ENCODE measurements at regions not wholly inside any gene's neighbourhood (a gene's known extent, or its start where the extent isn't known, plus 50 kb on each side); places are given as distances from the start of the nearest gene placed in this dataset.

DNA sequence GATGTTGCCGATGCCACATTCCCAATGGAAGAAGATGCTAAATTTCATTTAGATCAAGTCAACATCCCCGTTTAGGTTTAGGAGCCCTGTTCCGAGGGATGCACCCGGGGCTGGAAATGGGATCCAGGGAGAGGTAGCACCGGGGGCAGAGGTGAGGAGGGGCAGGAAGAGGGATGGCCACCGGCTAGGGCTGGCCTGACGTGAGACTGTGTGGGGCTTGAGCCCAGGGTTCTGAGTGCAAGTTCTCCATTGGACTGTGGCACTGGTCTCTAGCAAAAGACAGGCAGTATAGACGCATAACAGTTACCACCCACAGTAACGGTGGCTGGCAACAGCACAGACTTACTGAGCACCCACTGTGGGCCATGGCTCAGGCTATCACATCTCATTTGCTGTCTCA, 209.0 kb upstream of the MVB12B start:
- dilution Hi-C loops (cut with MboI; ENCODE audit: extremely low pct_ligation_motif_present, low sequenced_read_pairs), result no loop called here
- intact Hi-C loops (cut with micrococcal nuclease), result no loop called here
- no peak for DNase-seq (ENCODE audit: low read depth, low spot score)
- no TSS peak for BruUV-seq (replicated peaks)
- TF ChIP-seq EZH2 (IDR thresholded peaks at IDR 0.05; ENCODE audit: borderline replicate concordance, low read depth, low read length, severe bottlenecking) (no peak), MYC (IDR thresholded peaks at IDR 0.05; ENCODE audit: low read depth, low read length) (no peak), POLR2AphosphoS5 (IDR thresholded peaks at IDR 0.05; ENCODE audit: insufficient read depth, low read depth, low read length) (no peak), JUN (IDR thresholded peaks at IDR 0.05; ENCODE audit: borderline replicate concordance, insufficient read depth, insufficient read length, low read depth) (no peak), POLR2A (IDR thresholded peaks at IDR 0.05; ENCODE audit: low read depth, low read length) (no peak), FOS (IDR thresholded peaks at IDR 0.05; ENCODE audit: borderline replicate concordance, insufficient read depth, low read length) (no peak), GATA2 (IDR thresholded peaks at IDR 0.05; ENCODE audit: insufficient read depth, insufficient read length, low read depth, low read length) (no peak)
- TF ChIP-seq, protein P1, sequence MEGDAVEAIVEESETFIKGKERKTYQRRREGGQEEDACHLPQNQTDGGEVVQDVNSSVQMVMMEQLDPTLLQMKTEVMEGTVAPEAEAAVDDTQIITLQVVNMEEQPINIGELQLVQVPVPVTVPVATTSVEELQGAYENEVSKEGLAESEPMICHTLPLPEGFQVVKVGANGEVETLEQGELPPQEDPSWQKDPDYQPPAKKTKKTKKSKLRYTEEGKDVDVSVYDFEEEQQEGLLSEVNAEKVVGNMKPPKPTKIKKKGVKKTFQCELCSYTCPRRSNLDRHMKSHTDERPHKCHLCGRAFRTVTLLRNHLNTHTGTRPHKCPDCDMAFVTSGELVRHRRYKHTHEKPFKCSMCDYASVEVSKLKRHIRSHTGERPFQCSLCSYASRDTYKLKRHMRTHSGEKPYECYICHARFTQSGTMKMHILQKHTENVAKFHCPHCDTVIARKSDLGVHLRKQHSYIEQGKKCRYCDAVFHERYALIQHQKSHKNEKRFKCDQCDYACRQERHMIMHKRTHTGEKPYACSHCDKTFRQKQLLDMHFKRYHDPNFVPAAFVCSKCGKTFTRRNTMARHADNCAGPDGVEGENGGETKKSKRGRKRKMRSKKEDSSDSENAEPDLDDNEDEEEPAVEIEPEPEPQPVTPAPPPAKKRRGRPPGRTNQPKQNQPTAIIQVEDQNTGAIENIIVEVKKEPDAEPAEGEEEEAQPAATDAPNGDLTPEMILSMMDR (IDR thresholded peaks at IDR 0.05; ENCODE audit: extremely low read depth in 1 of 2, insufficient read depth in 1 of 2, low read depth in 1 of 2, low read length in 2 of 2), result no peak
- TF ChIP-seq, protein P2, sequence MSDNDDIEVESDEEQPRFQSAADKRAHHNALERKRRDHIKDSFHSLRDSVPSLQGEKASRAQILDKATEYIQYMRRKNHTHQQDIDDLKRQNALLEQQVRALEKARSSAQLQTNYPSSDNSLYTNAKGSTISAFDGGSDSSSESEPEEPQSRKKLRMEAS (IDR thresholded peaks at IDR 0.05; ENCODE audit: insufficient read depth, insufficient read length), result no peak
- Histone ChIP-seq H3K9ac (replicated peaks; ENCODE audit: extremely low read depth, insufficient read depth, low read length) (no peak overlapping the region), H3K4me2 (ENCODE audit: insufficient read depth, low read length) (no peak overlapping the region), H3K9me3 (replicated peaks; ENCODE audit: control insufficient read depth, insufficient read depth, low read length) (no peaks in the 10 kb centered on the region), H3K9me1 (replicated peaks; ENCODE audit: control insufficient read depth, extremely low read depth, insufficient read depth, low read length) (no peaks in the 10 kb centered on the region), H3K27me3 (ENCODE audit: control insufficient read depth in 2 of 2, insufficient read depth in 2 of 2, low read length in 2 of 2) (no peaks in the 10 kb centered on the region), H3K27ac (ENCODE audit: insufficient read depth, low read depth, low read length) (no peak overlapping the region), H3K36me3 (ENCODE audit: control insufficient read depth in 2 of 2, extremely low read depth in 1 of 2, insufficient read depth in 2 of 2, low read length in 2 of 2) (no peaks in the 10 kb centered on the region), H2AFZ (ENCODE audit: low read depth, low read length) (no peak overlapping the region), H3K4me1 (ENCODE audit: control insufficient read depth, extremely low read depth, insufficient read depth, low read length) (no peaks in the 10 kb centered on the region), H3K79me2 (ENCODE audit: control insufficient read depth, insufficient read depth, low read length) (no peaks in the 10 kb centered on the region), H4K20me1 (replicated peaks; ENCODE audit: control insufficient read depth, extremely low read depth, insufficient read depth, low read length) (no peaks in the 10 kb centered on the region), H3K4me3 (replicated peaks in 1 of 3; ENCODE audit: insufficient read depth in 1 of 3, low read depth in 1 of 3, low read length in 3 of 3) (no peak overlapping the region)
- ChIA-PET CTCF (no interaction called here), POLR2A (no interaction called here)
- no peak for FAIRE-seq

All from endothelial cell of umbilical vein (primary cell).